WTC11 (cell line): ENCODE measurements at regions not wholly inside any gene's neighbourhood (a gene's known extent, or its start where the extent isn't known, plus 50 kb on each side); places are given as distances from the start of the nearest gene placed in this dataset.

ENCODE experiments used
- ATAC-seq: fragments of 200-7000 bp; cut with Tn5 transposase; 2 replicates; pipeline ENCODE4 v1.10.0; 2021; ENCODE audit warnings: mild to moderate bottlenecking, moderate library complexity
- CTCF ChIA-PET: fragments of 300-600 bp; sonication (Branson Sonifier 250); formaldehyde crosslinking; loops from one replicate; lab custom pipeline; 2021; ENCODE audit warnings: antibody characterized with exemption; lab: Charles Lee
- POLR2A ChIA-PET: fragments of 350-600 bp; sonication (Branson Sonifier 250); formaldehyde crosslinking; loops from one replicate; lab custom pipeline; 2021; ENCODE audit warnings: antibody characterized with exemption; lab: Charles Lee
- DNase-seq: peaks from one replicate; pipeline ENCODE4 v3.0.0; 2021; ENCODE audit warnings: low spot score
- H3K27ac Mint-ChIP-seq: 2 replicates; pipeline ENCODE4 v1.8.0; 2021; ENCODE audit warnings: mixed read lengths
- H3K27me3 Mint-ChIP-seq: 2 replicates; pipeline ENCODE4 v1.8.0; 2021; ENCODE audit warnings: low read depth, mild to moderate bottlenecking, moderate library complexity, mixed read lengths
- H3K36me3 Mint-ChIP-seq: 2 replicates; pipeline ENCODE4 v1.8.0; 2021; ENCODE audit warnings: mixed read lengths
- H3K4me1 Mint-ChIP-seq: 2 replicates; pipeline ENCODE4 v1.8.0; 2022; ENCODE audit warnings: mixed read lengths
- H3K4me3 Mint-ChIP-seq: 2 replicates; pipeline ENCODE4 v1.8.0; 2021; ENCODE audit warnings: mild to moderate bottlenecking, moderate library complexity, mixed read lengths
- H3K9me3 Mint-ChIP-seq: 2 replicates; pipeline ENCODE4 v1.8.0; 2021; ENCODE audit warnings: mixed read lengths
- CREM ChIP-seq: sonication (generic); formaldehyde crosslinking; IDR thresholded peaks from 2 replicates; pipeline ENCODE4 v1.8.1; 2022; ENCODE audit warnings: mild to moderate bottlenecking, missing genetic modification reagents, moderate library complexity
- ELF4 ChIP-seq: sonication (generic); formaldehyde crosslinking; IDR thresholded peaks from 2 replicates; pipeline ENCODE4 v1.8.1; 2022; ENCODE audit warnings: low read depth, mild to moderate bottlenecking, moderate library complexity, missing genetic modification reagents
- EMX1 ChIP-seq: fragments of 250-450 bp; sonication (Bioruptor Pico); IDR thresholded peaks from 2 replicates; pipeline ENCODE4 v1.8.0; 2021; ENCODE audit warnings: mild to moderate bottlenecking
- ETV6 ChIP-seq: sonication (generic); formaldehyde crosslinking; IDR thresholded peaks from 2 replicates; pipeline ENCODE4 v1.8.1; 2022; ENCODE audit warnings: mild to moderate bottlenecking, missing genetic modification reagents
- JUN ChIP-seq: sonication (generic); formaldehyde crosslinking; IDR thresholded peaks from 2 replicates; pipeline ENCODE4 v1.8.0; 2023; ENCODE audit warnings: mild to moderate bottlenecking, missing genetic modification reagents
- KAT7 ChIP-seq: sonication (generic); formaldehyde crosslinking; IDR thresholded peaks from 2 replicates; pipeline ENCODE4 v1.8.1; 2023; ENCODE audit warnings: missing genetic modification reagents, mild to moderate bottlenecking, borderline replicate concordance
- NR1H2 ChIP-seq: sonication (generic); formaldehyde crosslinking; IDR thresholded peaks from 2 replicates; pipeline ENCODE4 v1.9.0; 2021; ENCODE audit warnings: mild to moderate bottlenecking, moderate library complexity, missing genetic modification reagents
- NR3C1 ChIP-seq: sonication (generic); formaldehyde crosslinking; conservative IDR thresholded peaks from 2 replicates; pipeline ENCODE4 v1.8.1; 2023; ENCODE audit warnings: low read depth, mild to moderate bottlenecking, missing genetic modification reagents
- RORB ChIP-seq: fragments of 250-450 bp; sonication (Bioruptor Pico); IDR thresholded peaks from 2 replicates; pipeline ENCODE4 v1.9.0; 2021; ENCODE audit warnings: mild to moderate bottlenecking
- SMAD4 ChIP-seq: sonication (generic); formaldehyde crosslinking; IDR thresholded peaks from 2 replicates; pipeline ENCODE4 v1.8.0; 2022; ENCODE audit warnings: mild to moderate bottlenecking, missing genetic modification reagents
- ZNF121 ChIP-seq: sonication (generic); formaldehyde crosslinking; IDR thresholded peaks from 2 replicates; pipeline ENCODE4 v1.8.0; 2023; ENCODE audit warnings: missing genetic modification reagents
- ZNF138 ChIP-seq: sonication (generic); formaldehyde crosslinking; conservative IDR thresholded peaks from 2 replicates; pipeline ENCODE4 v1.8.1; 2022; ENCODE audit warnings: mild to moderate bottlenecking, moderate library complexity, missing genetic modification reagents
- ZNF423 ChIP-seq: fragments of 250-450 bp; sonication (Bioruptor Pico); IDR thresholded peaks from 2 replicates; pipeline ENCODE4 v2.1.2; 2022; ENCODE audit warnings: mild to moderate bottlenecking, moderate library complexity
- ZNF671 ChIP-seq: fragments of 250-450 bp; sonication (Bioruptor Pico); IDR thresholded peaks from 2 replicates; pipeline ENCODE4 v1.8.0; 2021; ENCODE audit warnings: mild to moderate bottlenecking
- TF ChIP-seq, protein P1 (sequence below): fragments of 250-450 bp; sonication (Bioruptor Pico); conservative IDR thresholded peaks from 2 replicates; pipeline ENCODE4 v1.9.0; 2021; ENCODE audit warnings: mild to moderate bottlenecking
- TF ChIP-seq, protein P2 (sequence below): sonication (generic); formaldehyde crosslinking; IDR thresholded peaks from 2 replicates; pipeline ENCODE4 v1.8.0; 2023; ENCODE audit warnings: mild to moderate bottlenecking, missing genetic modification reagents
- TF ChIP-seq, protein P3 (sequence below): sonication (generic); formaldehyde crosslinking; IDR thresholded peaks from 2 replicates; pipeline ENCODE4 v1.8.1; 2022; ENCODE audit warnings: low read depth, missing genetic modification reagents, borderline replicate concordance
- TF ChIP-seq, protein P4 (sequence below): sonication (generic); formaldehyde crosslinking; IDR thresholded peaks from 2 replicates; pipeline ENCODE4 v1.8.1; 2022; ENCODE audit warnings: missing genetic modification reagents, borderline replicate concordance
- TF ChIP-seq, protein P5 (sequence below): fragments of 250-450 bp; sonication (Bioruptor Pico); IDR thresholded peaks from 2 replicates; pipeline ENCODE4 v1.9.0; 2021; ENCODE audit warnings: moderate library complexity, mild to moderate bottlenecking, inconsistent platforms, borderline replicate concordance
- TF ChIP-seq, protein P6 (sequence below): sonication (generic); formaldehyde crosslinking; IDR thresholded peaks from 2 replicates; pipeline ENCODE4 v1.8.0; 2022; ENCODE audit warnings: missing genetic modification reagents
- TF ChIP-seq, protein P7 (sequence below): sonication (generic); formaldehyde crosslinking; IDR thresholded peaks from 2 replicates; pipeline ENCODE4 v1.8.0; 2022; ENCODE audit warnings: mild to moderate bottlenecking, missing genetic modification reagents
- TF ChIP-seq, protein P8 (sequence below): fragments of 250-450 bp; sonication (Bioruptor Pico); IDR thresholded peaks from 2 replicates; pipeline ENCODE4 v2.1.2; 2022; ENCODE audit warnings: mild to moderate bottlenecking, moderate library complexity

DNA sequence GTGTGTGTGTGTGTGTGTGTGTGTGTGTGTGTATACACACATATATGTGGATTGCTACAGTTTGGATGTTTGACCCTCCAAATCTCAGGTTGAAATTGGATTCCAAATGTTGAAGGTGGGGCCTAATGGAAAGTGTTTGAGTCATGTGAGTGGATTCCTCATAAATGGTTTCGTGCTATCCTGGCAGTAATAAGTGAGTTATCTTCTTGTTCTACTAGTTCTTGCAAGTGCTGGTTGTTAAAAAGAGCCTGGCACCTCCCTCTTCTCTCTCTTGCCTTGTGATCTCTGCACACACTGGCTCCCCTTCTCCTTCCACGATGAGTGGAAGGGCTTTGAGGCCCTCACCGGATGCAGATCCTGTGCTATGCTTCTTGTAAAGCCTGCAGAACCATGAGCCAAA, 344.1 kb downstream of the SH2D1A start:
- ATAC-seq: no peak
- TF ChIP-seq, protein P1, sequence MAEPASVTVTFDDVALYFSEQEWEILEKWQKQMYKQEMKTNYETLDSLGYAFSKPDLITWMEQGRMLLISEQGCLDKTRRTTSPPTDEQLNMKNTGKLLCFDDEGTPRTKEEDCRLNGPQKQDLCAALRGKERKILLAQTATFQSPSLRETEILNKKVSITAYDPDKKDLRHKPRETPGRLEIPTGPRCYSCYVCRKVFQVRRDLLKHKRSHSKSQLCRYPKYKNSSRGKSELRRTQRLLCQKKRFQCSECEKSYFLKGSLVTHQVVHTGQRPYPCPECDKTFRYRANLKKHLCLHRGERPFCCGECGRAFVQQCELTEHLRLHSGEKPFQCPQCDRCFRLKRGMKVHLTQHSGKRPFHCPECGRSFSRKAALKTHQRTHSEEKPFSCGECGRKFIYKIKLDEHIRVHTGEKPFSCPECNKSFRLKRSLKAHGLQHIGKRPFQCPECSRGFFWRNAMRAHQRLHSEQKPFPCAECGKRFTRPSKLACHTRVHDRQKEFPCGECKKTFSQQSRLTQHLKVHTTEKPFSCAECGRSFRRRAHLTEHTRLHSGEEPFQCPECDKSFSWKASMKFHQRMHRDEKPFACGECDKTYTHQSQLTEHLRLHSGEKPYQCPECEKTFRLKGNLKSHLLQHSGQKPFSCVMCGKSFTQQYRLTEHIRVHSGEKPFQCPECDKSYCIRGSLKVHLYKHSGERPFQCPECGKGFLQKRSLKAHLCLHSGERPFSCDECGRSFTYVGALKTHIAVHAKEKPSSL (CRISPR knock-in tag): no peak
- TF ChIP-seq SMAD4 (CRISPR knock-in tag): no peak
- no peak for TF ChIP-seq KAT7 (CRISPR knock-in tag)
- TF ChIP-seq, protein P2, sequence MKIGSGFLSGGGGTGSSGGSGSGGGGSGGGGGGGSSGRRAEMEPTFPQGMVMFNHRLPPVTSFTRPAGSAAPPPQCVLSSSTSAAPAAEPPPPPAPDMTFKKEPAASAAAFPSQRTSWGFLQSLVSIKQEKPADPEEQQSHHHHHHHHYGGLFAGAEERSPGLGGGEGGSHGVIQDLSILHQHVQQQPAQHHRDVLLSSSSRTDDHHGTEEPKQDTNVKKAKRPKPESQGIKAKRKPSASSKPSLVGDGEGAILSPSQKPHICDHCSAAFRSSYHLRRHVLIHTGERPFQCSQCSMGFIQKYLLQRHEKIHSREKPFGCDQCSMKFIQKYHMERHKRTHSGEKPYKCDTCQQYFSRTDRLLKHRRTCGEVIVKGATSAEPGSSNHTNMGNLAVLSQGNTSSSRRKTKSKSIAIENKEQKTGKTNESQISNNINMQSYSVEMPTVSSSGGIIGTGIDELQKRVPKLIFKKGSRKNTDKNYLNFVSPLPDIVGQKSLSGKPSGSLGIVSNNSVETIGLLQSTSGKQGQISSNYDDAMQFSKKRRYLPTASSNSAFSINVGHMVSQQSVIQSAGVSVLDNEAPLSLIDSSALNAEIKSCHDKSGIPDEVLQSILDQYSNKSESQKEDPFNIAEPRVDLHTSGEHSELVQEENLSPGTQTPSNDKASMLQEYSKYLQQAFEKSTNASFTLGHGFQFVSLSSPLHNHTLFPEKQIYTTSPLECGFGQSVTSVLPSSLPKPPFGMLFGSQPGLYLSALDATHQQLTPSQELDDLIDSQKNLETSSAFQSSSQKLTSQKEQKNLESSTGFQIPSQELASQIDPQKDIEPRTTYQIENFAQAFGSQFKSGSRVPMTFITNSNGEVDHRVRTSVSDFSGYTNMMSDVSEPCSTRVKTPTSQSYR (CRISPR knock-in tag): no peak
- TF ChIP-seq ETV6 (CRISPR knock-in tag): no peak
- TF ChIP-seq CREM: no peak
- no peak for TF ChIP-seq RORB (CRISPR knock-in tag)
- TF ChIP-seq, all 79 proteins: peak for 0
- ChIA-PET CTCF (no interaction called here), POLR2A (no interaction called here)
- H3K9me3 Mint-ChIP-seq: peaks cover 4% of the 10 kb centered on the region
- peaks cover 3% of the 10 kb centered on the region; the same call in 1 of the 2 replicates for H3K36me3 Mint-ChIP-seq
- DNase-seq: no peak
- H3K4me3 Mint-ChIP-seq: no peak overlapping the region
- H3K27ac Mint-ChIP-seq: 0 out of 2 replicates have a peak overlapping the region, but pooled peaks have one; percentile 7
- no peaks in the 10 kb centered on the region for H3K27me3 Mint-ChIP-seq
- H3K4me1 Mint-ChIP-seq: no peaks in the 10 kb centered on the region

DNA sequence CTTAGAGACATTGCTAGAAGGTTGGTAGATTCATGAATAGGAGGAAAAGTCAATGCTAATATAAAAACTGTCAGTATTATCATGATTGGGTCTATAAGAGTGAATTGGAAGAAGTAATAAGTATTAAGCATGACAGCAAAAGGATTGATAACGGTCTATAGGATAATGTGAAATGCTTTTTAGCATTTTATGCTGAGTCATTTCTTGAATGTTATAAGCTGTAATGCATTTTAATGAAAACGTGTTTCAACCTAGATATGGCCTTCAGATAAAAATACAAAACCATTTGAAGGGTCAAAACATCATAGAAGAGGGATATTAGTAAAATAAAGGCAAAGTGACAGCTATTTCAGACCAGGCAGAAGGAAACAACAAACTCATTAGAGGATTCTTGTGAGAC, 353.5 kb downstream of the SH2D1A start:
- no peak for DNase-seq
- H3K4me3 Mint-ChIP-seq: no peak overlapping the region
- no peak overlapping the region for H3K27ac Mint-ChIP-seq
- CTCF ChIA-PET: no interaction called here
- POLR2A ChIA-PET: no interaction called here
- H3K4me1 Mint-ChIP-seq: peaks cover 2% of the 10 kb centered on the region
- ATAC-seq: no peak
- no peaks in the 10 kb centered on the region for H3K9me3 Mint-ChIP-seq
- no peaks in the 10 kb centered on the region for H3K27me3 Mint-ChIP-seq
- H3K36me3 Mint-ChIP-seq: no peaks in the 10 kb centered on the region
- TF ChIP-seq ZNF138 (no peak), ZNF671 (CRISPR knock-in tag) (no peak), JUN (CRISPR knock-in tag) (no peak), NR1H2 (CRISPR knock-in tag) (no peak), NR3C1 (CRISPR knock-in tag) (no peak), EMX1 (CRISPR knock-in tag) (no peak), ZNF423 (CRISPR knock-in tag) (no peak), ZNF121 (CRISPR knock-in tag) (no peak), ELF4 (CRISPR knock-in tag) (no peak)
- TF ChIP-seq, protein P3, sequence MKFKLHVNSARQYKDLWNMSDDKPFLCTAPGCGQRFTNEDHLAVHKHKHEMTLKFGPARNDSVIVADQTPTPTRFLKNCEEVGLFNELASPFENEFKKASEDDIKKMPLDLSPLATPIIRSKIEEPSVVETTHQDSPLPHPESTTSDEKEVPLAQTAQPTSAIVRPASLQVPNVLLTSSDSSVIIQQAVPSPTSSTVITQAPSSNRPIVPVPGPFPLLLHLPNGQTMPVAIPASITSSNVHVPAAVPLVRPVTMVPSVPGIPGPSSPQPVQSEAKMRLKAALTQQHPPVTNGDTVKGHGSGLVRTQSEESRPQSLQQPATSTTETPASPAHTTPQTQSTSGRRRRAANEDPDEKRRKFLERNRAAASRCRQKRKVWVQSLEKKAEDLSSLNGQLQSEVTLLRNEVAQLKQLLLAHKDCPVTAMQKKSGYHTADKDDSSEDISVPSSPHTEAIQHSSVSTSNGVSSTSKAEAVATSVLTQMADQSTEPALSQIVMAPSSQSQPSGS (CRISPR knock-in tag): no peak
- TF ChIP-seq, protein P4, sequence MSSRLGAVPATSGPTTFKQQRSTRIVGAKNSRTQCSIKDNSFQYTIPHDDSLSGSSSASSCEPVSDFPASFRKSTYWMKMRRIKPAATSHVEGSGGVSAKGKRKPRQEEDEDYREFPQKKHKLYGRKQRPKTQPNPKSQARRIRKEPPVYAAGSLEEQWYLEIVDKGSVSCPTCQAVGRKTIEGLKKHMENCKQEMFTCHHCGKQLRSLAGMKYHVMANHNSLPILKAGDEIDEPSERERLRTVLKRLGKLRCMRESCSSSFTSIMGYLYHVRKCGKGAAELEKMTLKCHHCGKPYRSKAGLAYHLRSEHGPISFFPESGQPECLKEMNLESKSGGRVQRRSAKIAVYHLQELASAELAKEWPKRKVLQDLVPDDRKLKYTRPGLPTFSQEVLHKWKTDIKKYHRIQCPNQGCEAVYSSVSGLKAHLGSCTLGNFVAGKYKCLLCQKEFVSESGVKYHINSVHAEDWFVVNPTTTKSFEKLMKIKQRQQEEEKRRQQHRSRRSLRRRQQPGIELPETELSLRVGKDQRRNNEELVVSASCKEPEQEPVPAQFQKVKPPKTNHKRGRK (CRISPR knock-in tag): no peak
- TF ChIP-seq, protein P5, sequence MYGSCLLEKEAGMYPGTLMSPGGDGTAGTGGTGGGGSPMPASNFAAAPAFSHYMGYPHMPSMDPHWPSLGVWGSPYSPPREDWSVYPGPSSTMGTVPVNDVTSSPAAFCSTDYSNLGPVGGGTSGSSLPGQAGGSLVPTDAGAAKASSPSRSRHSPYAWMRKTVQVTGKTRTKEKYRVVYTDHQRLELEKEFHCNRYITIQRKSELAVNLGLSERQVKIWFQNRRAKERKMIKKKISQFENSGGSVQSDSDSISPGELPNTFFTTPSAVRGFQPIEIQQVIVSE (CRISPR knock-in tag): no peak
- TF ChIP-seq, protein P6, sequence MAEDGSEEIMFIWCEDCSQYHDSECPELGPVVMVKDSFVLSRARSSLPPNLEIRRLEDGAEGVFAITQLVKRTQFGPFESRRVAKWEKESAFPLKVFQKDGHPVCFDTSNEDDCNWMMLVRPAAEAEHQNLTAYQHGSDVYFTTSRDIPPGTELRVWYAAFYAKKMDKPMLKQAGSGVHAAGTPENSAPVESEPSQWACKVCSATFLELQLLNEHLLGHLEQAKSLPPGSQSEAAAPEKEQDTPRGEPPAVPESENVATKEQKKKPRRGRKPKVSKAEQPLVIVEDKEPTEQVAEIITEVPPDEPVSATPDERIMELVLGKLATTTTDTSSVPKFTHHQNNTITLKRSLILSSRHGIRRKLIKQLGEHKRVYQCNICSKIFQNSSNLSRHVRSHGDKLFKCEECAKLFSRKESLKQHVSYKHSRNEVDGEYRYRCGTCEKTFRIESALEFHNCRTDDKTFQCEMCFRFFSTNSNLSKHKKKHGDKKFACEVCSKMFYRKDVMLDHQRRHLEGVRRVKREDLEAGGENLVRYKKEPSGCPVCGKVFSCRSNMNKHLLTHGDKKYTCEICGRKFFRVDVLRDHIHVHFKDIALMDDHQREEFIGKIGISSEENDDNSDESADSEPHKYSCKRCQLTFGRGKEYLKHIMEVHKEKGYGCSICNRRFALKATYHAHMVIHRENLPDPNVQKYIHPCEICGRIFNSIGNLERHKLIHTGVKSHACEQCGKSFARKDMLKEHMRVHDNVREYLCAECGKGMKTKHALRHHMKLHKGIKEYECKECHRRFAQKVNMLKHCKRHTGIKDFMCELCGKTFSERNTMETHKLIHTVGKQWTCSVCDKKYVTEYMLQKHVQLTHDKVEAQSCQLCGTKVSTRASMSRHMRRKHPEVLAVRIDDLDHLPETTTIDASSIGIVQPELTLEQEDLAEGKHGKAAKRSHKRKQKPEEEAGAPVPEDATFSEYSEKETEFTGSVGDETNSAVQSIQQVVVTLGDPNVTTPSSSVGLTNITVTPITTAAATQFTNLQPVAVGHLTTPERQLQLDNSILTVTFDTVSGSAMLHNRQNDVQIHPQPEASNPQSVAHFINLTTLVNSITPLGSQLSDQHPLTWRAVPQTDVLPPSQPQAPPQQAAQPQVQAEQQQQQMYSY (CRISPR knock-in tag): no peak
- TF ChIP-seq, protein P7, sequence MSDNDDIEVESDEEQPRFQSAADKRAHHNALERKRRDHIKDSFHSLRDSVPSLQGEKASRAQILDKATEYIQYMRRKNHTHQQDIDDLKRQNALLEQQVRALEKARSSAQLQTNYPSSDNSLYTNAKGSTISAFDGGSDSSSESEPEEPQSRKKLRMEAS (CRISPR knock-in tag): no peak
- TF ChIP-seq, protein P8, sequence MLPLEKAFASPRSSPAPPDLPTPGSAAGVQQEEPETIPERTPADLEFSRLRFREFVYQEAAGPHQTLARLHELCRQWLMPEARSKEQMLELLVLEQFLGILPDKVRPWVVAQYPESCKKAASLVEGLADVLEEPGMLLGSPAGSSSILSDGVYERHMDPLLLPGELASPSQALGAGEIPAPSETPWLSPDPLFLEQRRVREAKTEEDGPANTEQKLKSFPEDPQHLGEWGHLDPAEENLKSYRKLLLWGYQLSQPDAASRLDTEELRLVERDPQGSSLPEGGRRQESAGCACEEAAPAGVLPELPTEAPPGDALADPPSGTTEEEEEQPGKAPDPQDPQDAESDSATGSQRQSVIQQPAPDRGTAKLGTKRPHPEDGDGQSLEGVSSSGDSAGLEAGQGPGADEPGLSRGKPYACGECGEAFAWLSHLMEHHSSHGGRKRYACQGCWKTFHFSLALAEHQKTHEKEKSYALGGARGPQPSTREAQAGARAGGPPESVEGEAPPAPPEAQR (CRISPR knock-in tag): no peak
